ENCODE measurements at regions not wholly inside any gene's neighbourhood (a gene's known extent, or its start where the extent isn't known, plus 50 kb on each side); places are given as distances from the start of the nearest gene placed in this dataset.
"Not testable (repeated sequence)": the region's sequence is repeated elsewhere in the genome, so short reads cannot be mapped to it uniquely, and the experiment has no call there.

GRCh38 chr21:35164380-35164779 lies 115.3 kb upstream of the RUNX1 start:
- Mint-ChIP-seq H3K36me3 (ENCODE audit: low read depth) (no peaks in the 10 kb centered on the region), H3K4me3 (no peak overlapping the region), H3K27ac (no peak overlapping the region), H3K9me3 (peaks cover 14% of the 10 kb centered on the region), H3K4me1 (ENCODE audit: low read depth) (no peaks in the 10 kb centered on the region), H3K27me3 (ENCODE audit: low read depth) (no peaks in the 10 kb centered on the region)
- DNase-seq (ENCODE audit: low spot score): no peak

GRCh38 chr21:35163411-35163810 lies 114.3 kb upstream of the RUNX1 start:
- H3K36me3 Mint-ChIP-seq (ENCODE audit: low read depth): no peaks in the 10 kb centered on the region
- H3K9me3 Mint-ChIP-seq: peaks cover 22% of the 10 kb centered on the region
- DNase-seq (ENCODE audit: low spot score): no peak
- H3K4me3 Mint-ChIP-seq: no peak overlapping the region
- no peaks in the 10 kb centered on the region for H3K27me3 Mint-ChIP-seq (ENCODE audit: low read depth)
- H3K4me1 Mint-ChIP-seq (ENCODE audit: low read depth): no peaks in the 10 kb centered on the region
- H3K27ac Mint-ChIP-seq: no peak overlapping the region

DNA sequence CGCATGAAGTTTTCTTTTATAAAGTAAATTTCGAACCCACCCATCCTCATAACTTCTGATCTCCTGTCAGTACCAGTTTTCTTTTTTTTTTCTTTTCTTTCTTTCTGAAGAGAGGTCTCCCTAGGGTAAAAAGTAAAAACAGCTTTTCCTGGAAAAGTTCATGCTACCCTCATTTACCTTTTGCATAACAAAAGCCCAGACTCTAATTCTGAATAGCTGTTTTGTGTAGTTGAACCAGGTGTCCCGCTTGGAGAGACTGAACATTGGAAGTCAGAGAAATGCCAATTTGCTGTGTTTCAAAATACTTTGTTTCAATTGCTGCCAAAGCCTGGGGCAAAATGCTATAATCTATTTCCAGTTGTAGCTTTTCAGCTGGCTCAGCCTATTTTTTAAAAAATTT lies 113.7 kb upstream of the RUNX1 start:
- Mint-ChIP-seq H3K27me3 (ENCODE audit: low read depth) (no peaks in the 10 kb centered on the region), H3K4me3 (no peak overlapping the region), H3K4me1 (ENCODE audit: low read depth) (no peaks in the 10 kb centered on the region), H3K27ac (no peak overlapping the region), H3K9me3 (peaks cover 26% of the 10 kb centered on the region), H3K36me3 (ENCODE audit: low read depth) (no peaks in the 10 kb centered on the region)
- no peak for DNase-seq (ENCODE audit: low spot score)

DNA sequence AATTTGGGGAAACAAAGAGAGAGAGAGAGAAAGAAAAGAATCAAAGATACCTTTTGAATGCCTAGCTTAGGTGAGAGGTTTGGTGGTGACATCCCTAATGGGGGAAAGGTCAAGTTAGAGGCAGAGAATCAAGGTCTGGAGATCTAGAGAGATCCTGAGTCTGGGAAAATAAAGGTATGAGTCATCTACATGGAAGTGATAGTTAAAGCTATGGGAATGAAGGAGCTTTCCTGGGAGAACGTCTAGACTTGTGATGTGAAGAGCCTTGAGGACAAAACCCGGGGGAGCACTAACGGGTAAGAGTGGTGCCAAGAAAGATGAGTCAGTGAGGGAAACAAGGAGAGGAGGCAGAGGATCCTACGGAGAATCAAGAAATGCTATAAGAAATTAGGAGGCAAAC lies 110.8 kb upstream of the RUNX1 start:
- Mint-ChIP-seq H3K4me3 (no peak overlapping the region), H3K27ac (no peak overlapping the region), H3K9me3 (peaks cover 38% of the 10 kb centered on the region), H3K36me3 (ENCODE audit: low read depth) (peaks cover 6% of the 10 kb centered on the region), H3K4me1 (ENCODE audit: low read depth) (peaks cover 3% of the 10 kb centered on the region), H3K27me3 (ENCODE audit: low read depth) (no peaks in the 10 kb centered on the region)
- no peak for DNase-seq (ENCODE audit: low spot score)

- DNase-seq (ENCODE audit: low spot score); H3K4me3 Mint-ChIP-seq; H3K27ac Mint-ChIP-seq; H3K27me3 Mint-ChIP-seq (ENCODE audit: low read depth); H3K4me1 Mint-ChIP-seq (ENCODE audit: low read depth); H3K36me3 Mint-ChIP-seq (ENCODE audit: low read depth): not testable (repeated sequence)
- H3K9me3 Mint-ChIP-seq: peaks cover 38% of the 10 kb centered on the region
Measured at GRCh38 chr21:35157374-35157773, 108.3 kb upstream of the RUNX1 start.

- H3K36me3 Mint-ChIP-seq (ENCODE audit: low read depth): peaks cover 6% of the 10 kb centered on the region
- peaks cover 9% of the 10 kb centered on the region for H3K4me1 Mint-ChIP-seq (ENCODE audit: low read depth)
- peaks cover 38% of the 10 kb centered on the region for H3K9me3 Mint-ChIP-seq
- no peaks in the 10 kb centered on the region for H3K27me3 Mint-ChIP-seq (ENCODE audit: low read depth)
- H3K4me3 Mint-ChIP-seq: no peak overlapping the region
- H3K27ac Mint-ChIP-seq: no peak overlapping the region
- DNase-seq (ENCODE audit: low spot score): no peak
Measured at GRCh38 chr21:35156293-35157278, 107.5 kb upstream of the RUNX1 start.

DNA sequence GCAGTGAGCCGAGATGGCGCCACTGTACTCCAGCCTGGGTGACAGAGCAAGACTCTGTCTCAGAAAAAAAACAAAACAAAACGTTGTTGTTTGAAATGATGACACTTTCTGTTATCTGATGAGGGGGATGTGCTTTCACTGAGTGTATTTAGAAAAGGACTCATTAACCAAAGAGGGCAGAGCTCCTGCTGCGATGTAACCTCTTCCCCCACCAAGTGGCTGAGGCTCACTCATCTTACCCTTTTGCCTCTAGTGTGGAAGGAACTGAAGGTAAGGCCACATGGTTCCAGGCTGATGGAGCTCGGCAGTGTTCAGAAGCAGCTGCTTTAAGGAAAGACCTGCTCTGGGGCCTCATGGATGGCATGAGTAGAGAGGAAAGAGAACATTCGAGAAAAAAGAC lies 105.7 kb upstream of the RUNX1 start:
- no peak for DNase-seq (ENCODE audit: low spot score)
- Mint-ChIP-seq H3K9me3 (peaks cover 48% of the 10 kb centered on the region), H3K4me3 (no peak overlapping the region), H3K27ac (no peak overlapping the region), H3K4me1 (ENCODE audit: low read depth) (peaks cover 21% of the 10 kb centered on the region), H3K36me3 (ENCODE audit: low read depth) (peaks cover 12% of the 10 kb centered on the region), H3K27me3 (ENCODE audit: low read depth) (no peaks in the 10 kb centered on the region)

GRCh38 chr21:35153671-35154070 lies 104.6 kb upstream of the RUNX1 start:
- no peaks in the 10 kb centered on the region for H3K27me3 Mint-ChIP-seq (ENCODE audit: low read depth)
- H3K36me3 Mint-ChIP-seq (ENCODE audit: low read depth): peaks cover 12% of the 10 kb centered on the region
- H3K27ac Mint-ChIP-seq: no peak overlapping the region

GRCh38 chr21:35150562-35151226 lies 101.6 kb upstream of the RUNX1 start:
- no peak overlapping the region for H3K4me3 Mint-ChIP-seq
- H3K4me1 Mint-ChIP-seq (ENCODE audit: low read depth): peaks cover 24% of the 10 kb centered on the region
- H3K9me3 Mint-ChIP-seq: peaks cover 22% of the 10 kb centered on the region
- DNase-seq (ENCODE audit: low spot score): no peak
- H3K36me3 Mint-ChIP-seq (ENCODE audit: low read depth): peaks cover 6% of the 10 kb centered on the region
- H3K27me3 Mint-ChIP-seq (ENCODE audit: low read depth): no peaks in the 10 kb centered on the region
- no peak overlapping the region for H3K27ac Mint-ChIP-seq

More at GRCh38 chr21:35153671-35154070, 104.6 kb upstream of the RUNX1 start:
- Mint-ChIP-seq H3K9me3 (peaks cover 41% of the 10 kb centered on the region), H3K4me3 (no peak overlapping the region), H3K4me1 (ENCODE audit: low read depth) (peaks cover 21% of the 10 kb centered on the region)
- DNase-seq (ENCODE audit: low spot score): no peak

DNA sequence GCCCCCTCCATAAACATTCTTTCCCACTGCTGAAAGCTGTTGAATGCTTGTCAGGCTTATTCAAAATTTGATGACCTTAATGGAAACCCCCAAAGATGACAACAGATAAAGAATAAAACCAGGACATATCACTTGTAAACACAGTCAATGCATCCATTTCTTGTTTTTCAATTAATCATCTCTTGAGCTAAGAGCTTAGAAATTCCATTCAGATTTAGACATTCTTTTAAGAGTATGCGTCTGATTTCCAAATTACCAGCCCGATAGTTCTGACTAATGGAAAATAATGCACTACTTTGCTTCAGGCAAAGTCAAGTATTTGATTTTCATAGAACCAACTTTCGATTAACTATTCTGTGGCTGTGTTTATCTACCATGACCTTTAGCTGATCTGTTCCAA lies 100.6 kb upstream of the RUNX1 start:
- Mint-ChIP-seq H3K9me3 (peaks cover 18% of the 10 kb centered on the region), H3K4me1 (ENCODE audit: low read depth) (peaks cover 22% of the 10 kb centered on the region), H3K36me3 (ENCODE audit: low read depth) (peaks cover 6% of the 10 kb centered on the region), H3K4me3 (no peak overlapping the region), H3K27ac (no peak overlapping the region), H3K27me3 (ENCODE audit: low read depth) (no peaks in the 10 kb centered on the region)
- DNase-seq (ENCODE audit: low spot score): no peak

- peaks cover 6% of the 10 kb centered on the region for H3K36me3 Mint-ChIP-seq (ENCODE audit: low read depth)
- H3K4me1 Mint-ChIP-seq (ENCODE audit: low read depth): peaks cover 22% of the 10 kb centered on the region
- no peak overlapping the region for H3K27ac Mint-ChIP-seq
- H3K4me3 Mint-ChIP-seq: no peak overlapping the region
- DNase-seq (ENCODE audit: low spot score): no peak
- peaks cover 18% of the 10 kb centered on the region for H3K9me3 Mint-ChIP-seq
- H3K27me3 Mint-ChIP-seq (ENCODE audit: low read depth): no peaks in the 10 kb centered on the region
Measured at GRCh38 chr21:35147439-35147838, 98.3 kb upstream of the RUNX1 start.

DNA sequence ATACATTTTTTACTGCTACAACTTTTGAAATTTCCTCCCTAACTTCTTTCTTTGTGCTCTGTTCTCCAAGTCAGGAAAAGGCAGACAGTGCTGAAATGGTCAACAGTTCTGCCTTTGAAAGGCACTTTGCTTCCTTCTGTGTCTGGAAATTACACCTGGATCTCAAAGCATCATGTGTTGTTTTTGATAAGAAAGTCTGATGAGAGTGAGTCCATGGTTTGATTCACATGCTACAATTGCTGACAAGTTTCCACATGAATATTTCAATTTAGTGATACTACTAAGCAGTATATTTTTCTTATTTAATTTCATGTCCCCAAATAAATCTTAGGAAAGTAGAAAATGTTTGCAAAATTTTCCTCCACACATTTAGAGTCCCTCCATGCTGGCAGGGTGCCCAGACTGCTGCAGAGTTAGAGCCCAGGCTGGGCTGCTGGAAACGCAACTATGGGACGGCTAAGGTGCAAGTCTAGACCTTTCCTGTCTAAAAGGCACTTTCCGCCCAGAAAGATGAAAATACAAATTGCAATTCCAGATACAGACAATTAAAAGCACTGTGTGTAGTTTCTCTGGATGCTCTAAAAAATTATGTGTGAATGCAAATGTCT lies 96.6 kb upstream of the RUNX1 start:
- H3K4me3 Mint-ChIP-seq: no peak overlapping the region
- DNase-seq (ENCODE audit: low spot score): no peak
- peaks cover 14% of the 10 kb centered on the region for H3K9me3 Mint-ChIP-seq
- H3K27me3 Mint-ChIP-seq (ENCODE audit: low read depth): no peaks in the 10 kb centered on the region
- peaks cover 3% of the 10 kb centered on the region for H3K36me3 Mint-ChIP-seq (ENCODE audit: low read depth)
- H3K27ac Mint-ChIP-seq: no peak overlapping the region
- H3K4me1 Mint-ChIP-seq (ENCODE audit: low read depth): peaks cover 10% of the 10 kb centered on the region

DNA sequence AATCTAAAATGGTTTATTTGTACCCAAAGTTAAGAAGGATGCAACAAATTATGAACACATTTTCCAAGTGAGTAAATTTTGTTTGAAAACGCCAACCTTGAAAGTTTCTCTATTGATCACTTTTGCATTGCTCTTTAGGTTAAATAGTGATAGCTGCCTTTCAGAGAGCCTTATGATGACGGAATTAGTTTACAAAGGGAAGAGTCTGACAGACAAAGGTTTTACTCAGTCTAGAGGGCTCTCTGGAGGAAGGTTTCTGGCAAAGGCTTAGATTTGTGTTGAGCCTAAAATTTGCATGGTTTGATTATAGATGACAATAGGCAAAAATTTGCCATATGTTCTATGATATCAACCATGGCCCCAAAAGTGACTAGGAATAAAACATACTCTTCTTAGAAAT lies 95.9 kb upstream of the RUNX1 start:
- Mint-ChIP-seq H3K4me3 (no peak overlapping the region), H3K4me1 (ENCODE audit: low read depth) (peaks cover 4% of the 10 kb centered on the region), H3K27me3 (ENCODE audit: low read depth) (no peaks in the 10 kb centered on the region), H3K9me3 (peaks cover 6% of the 10 kb centered on the region), H3K36me3 (ENCODE audit: low read depth) (no peaks in the 10 kb centered on the region), H3K27ac (no peak overlapping the region)
- no peak for DNase-seq (ENCODE audit: low spot score)

Measured in T-helper 2 cell treated with Interferon-gamma antibody and Interleukin-4, amounts not matched to agents 5 μg/mL and 100 μg/mL, for 36 hours (primary cell).